Karpas-422 (cell line): ENCODE measurements at regions not wholly inside any gene's neighbourhood (a gene's known extent, or its start where the extent isn't known, plus 50 kb on each side); places are given as distances from the start of the nearest gene placed in this dataset.

ENCODE experiments used
- DNase-seq: peaks from one replicate; pipeline ENCODE4 v3.0.0-alpha.2; 2015
- H2AFZ ChIP-seq: fragments of 200-600 bp; sonication (generic); 2 replicates; pipeline ENCODE4 v1.6.1; 2014; ENCODE audit warnings: antibody characterized with exemption, low read length, mixed read lengths
- H3K27ac ChIP-seq: fragments of 200-600 bp; sonication (generic); 2 replicates; pipeline ENCODE4 v1.5.1; 2014; ENCODE audit warnings: mild to moderate bottlenecking, low read length, moderate library complexity
- H3K27me3 ChIP-seq: fragments of 200-600 bp; sonication (generic); 2 replicates; pipeline ENCODE4 v1.6.1; 2014; ENCODE audit warnings: low read length, mixed read lengths
- H3K36me3 ChIP-seq: fragments of 200-600 bp; sonication (generic); 2 replicates; pipeline ENCODE4 v1.6.1; 2014; ENCODE audit warnings: low read length, mixed read lengths; ENCODE audit not compliant: insufficient read depth
- H3K4me1 ChIP-seq: fragments of 200-600 bp; sonication (generic); 2 replicates; pipeline ENCODE4 v1.6.1; 2014; ENCODE audit warnings: mild to moderate bottlenecking, low read length, mixed read lengths
- H3K4me2 ChIP-seq: fragments of 200-600 bp; sonication (generic); 2 replicates; pipeline ENCODE4 v1.6.1; 2014; ENCODE audit warnings: low read length, low read depth, mild to moderate bottlenecking; ENCODE audit not compliant: poor library complexity, severe bottlenecking
- H3K4me3 ChIP-seq: fragments of 200-600 bp; sonication (generic); 2 replicates; pipeline ENCODE4 v1.5.1; 2014; ENCODE audit warnings: mild to moderate bottlenecking, antibody characterized with exemption, low read length, mixed read lengths
- H3K79me2 ChIP-seq: fragments of 200-600 bp; sonication (generic); 2 replicates; pipeline ENCODE4 v1.6.1; 2014; ENCODE audit warnings: mild to moderate bottlenecking, low read length, mixed read lengths
- H3K9ac ChIP-seq: fragments of 200-600 bp; sonication (generic); 2 replicates; pipeline ENCODE4 v1.6.0; 2014; ENCODE audit warnings: low read length
- H3K9me2 ChIP-seq: fragments of 200-600 bp; sonication (generic), shearing (Covaris generic); replicated peaks from 2 replicates; pipeline ENCODE4 v1.6.0; 2014; ENCODE audit warnings: mild to moderate bottlenecking, low read length, moderate library complexity; ENCODE audit not compliant: insufficient read depth
- H3K9me3 ChIP-seq: fragments of 300-700, 200-600 bp; sonication (generic); 2 replicates; pipeline ENCODE4 v1.6.1; 2014; ENCODE audit warnings: low read length, mixed read lengths
- H4K20me1 ChIP-seq: fragments of 200-600 bp; sonication (generic); 2 replicates; pipeline ENCODE4 v1.6.1; 2014; ENCODE audit warnings: mild to moderate bottlenecking, antibody characterized with exemption, low read length, low read depth; ENCODE audit not compliant: insufficient read depth

DNA sequence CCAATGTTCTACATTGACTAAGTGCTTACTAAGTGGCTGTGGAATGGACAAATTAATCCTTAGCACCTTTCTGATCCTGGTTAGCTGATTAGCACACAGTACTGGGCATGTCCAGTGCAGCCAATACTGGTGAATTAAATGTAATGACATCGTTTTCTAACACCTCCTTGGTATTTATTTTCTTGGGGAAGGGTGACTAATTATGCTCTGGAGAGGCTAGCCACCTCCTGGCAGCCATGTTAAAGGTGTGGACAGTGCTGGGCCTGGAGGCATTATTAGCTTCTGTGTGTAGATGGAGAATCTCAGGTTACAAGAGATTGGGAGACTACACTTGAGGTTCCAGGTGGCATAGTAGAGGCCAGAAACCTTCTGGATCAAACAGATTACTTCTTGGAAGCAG, 230.9 kb upstream of the DDHD1 start:
- Histone ChIP-seq H3K27ac (no peak overlapping the region), H3K36me3 (no peaks in the 10 kb centered on the region)

DNA sequence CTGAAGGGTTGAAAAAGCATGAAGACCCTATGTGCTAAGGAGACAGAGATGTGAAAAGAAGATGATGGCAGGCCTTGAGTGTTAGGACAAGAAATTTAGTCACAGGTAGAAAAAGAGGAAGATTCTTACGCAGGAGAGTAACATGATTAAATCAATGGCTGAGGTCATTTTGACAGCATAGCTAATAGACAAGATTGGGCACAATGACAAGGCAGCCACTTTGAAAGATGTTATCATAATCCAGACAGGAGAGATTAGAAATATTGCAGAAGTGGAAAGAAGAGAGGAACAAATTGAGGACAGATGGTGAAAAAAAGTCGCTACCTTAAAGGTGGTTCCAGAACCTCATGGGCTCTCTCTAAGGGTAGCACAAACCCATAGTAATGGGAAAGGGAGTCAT, 228.8 kb upstream of the DDHD1 start:
- Histone ChIP-seq H3K4me3 (no peak overlapping the region), H3K4me2 (no peak overlapping the region), H3K9me3 (no peaks in the 10 kb centered on the region), H3K36me3 (no peaks in the 10 kb centered on the region), H2AFZ (no peak overlapping the region), H4K20me1 (no peaks in the 10 kb centered on the region), H3K27ac (no peak overlapping the region), H3K9ac (no peak overlapping the region), H3K79me2 (no peaks in the 10 kb centered on the region), H3K4me1 (peaks cover 8% of the 10 kb centered on the region), H3K27me3 (no peaks in the 10 kb centered on the region), H3K9me2 (no peaks in the 10 kb centered on the region)
- no peak for DNase-seq

More for the DNA sequence above, 230.9 kb upstream of the DDHD1 start:
- Histone ChIP-seq H3K4me3 (no peak overlapping the region), H3K9me2 (no peaks in the 10 kb centered on the region), H3K4me1 (peaks cover 8% of the 10 kb centered on the region), H2AFZ (no peak overlapping the region), H3K9ac (no peak overlapping the region), H4K20me1 (no peaks in the 10 kb centered on the region), H3K4me2 (no peak overlapping the region), H3K27me3 (no peaks in the 10 kb centered on the region), H3K79me2 (no peaks in the 10 kb centered on the region), H3K9me3 (no peaks in the 10 kb centered on the region)
- no peak for DNase-seq

- Histone ChIP-seq H3K27me3 (no peaks in the 10 kb centered on the region), H3K36me3 (no peaks in the 10 kb centered on the region), H3K4me2 (no peak overlapping the region), H4K20me1 (no peaks in the 10 kb centered on the region), H3K9me3 (no peaks in the 10 kb centered on the region), H3K4me3 (no peak overlapping the region), H3K4me1 (peaks cover 8% of the 10 kb centered on the region), H3K79me2 (no peaks in the 10 kb centered on the region), H3K9me2 (no peaks in the 10 kb centered on the region), H3K27ac (no peak overlapping the region), H2AFZ (no peak overlapping the region), H3K9ac (no peak overlapping the region)
- DNase-seq: no peak
These were observed 227.7 kb upstream of the DDHD1 start for GRCh38 chr14:53380867-53381225.

GRCh38 chr14:53380052-53380866, 227.1 kb upstream of the DDHD1 start:
- Histone ChIP-seq H2AFZ (no peak overlapping the region), H3K9me2 (no peaks in the 10 kb centered on the region), H3K79me2 (no peaks in the 10 kb centered on the region), H4K20me1 (no peaks in the 10 kb centered on the region), H3K4me1 (peaks cover 8% of the 10 kb centered on the region), H3K9ac (no peak overlapping the region), H3K4me3 (no peak overlapping the region), H3K27ac (no peak overlapping the region), H3K27me3 (no peaks in the 10 kb centered on the region), H3K4me2 (no peak overlapping the region), H3K9me3 (no peaks in the 10 kb centered on the region), H3K36me3 (no peaks in the 10 kb centered on the region)
- peak; percentile 47 for DNase-seq

DNA sequence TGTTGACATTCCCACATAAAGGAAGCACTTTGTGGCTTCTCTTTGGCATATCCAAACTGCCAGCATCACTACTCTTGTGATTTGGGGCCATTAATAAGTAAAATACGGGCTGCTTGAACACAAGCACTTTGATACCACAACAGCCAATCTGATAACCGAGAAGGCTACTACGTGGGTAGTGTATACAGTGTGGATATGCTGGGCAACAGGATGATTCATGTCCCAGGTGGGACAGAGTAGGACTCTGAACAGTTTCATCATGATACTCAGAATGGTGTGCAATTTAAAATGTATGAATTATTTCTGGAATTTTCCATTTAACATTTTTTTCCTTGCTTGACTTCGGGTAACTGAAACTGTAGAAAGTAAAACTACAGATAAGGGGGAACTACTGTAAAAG, 225.0 kb upstream of the DDHD1 start:
- Histone ChIP-seq H2AFZ (no peak overlapping the region), H3K79me2 (no peaks in the 10 kb centered on the region), H3K9me3 (no peaks in the 10 kb centered on the region), H3K27ac (no peak overlapping the region), H4K20me1 (no peaks in the 10 kb centered on the region), H3K4me1 (peaks cover 8% of the 10 kb centered on the region), H3K9ac (no peak overlapping the region), H3K9me2 (no peaks in the 10 kb centered on the region), H3K4me2 (no peak overlapping the region), H3K36me3 (no peaks in the 10 kb centered on the region), H3K4me3 (no peak overlapping the region), H3K27me3 (no peaks in the 10 kb centered on the region)
- no peak for DNase-seq

- DNase-seq: no peak
- Histone ChIP-seq H3K4me1 (peaks cover 8% of the 10 kb centered on the region), H4K20me1 (no peaks in the 10 kb centered on the region), H3K27ac (no peak overlapping the region), H2AFZ (no peak overlapping the region), H3K4me2 (no peak overlapping the region), H3K27me3 (no peaks in the 10 kb centered on the region), H3K9ac (no peak overlapping the region), H3K79me2 (no peaks in the 10 kb centered on the region), H3K9me3 (no peaks in the 10 kb centered on the region), H3K4me3 (no peak overlapping the region), H3K36me3 (no peaks in the 10 kb centered on the region), H3K9me2 (no peaks in the 10 kb centered on the region)
These were observed 222.9 kb upstream of the DDHD1 start for GRCh38 chr14:53376064-53376463.

DNA sequence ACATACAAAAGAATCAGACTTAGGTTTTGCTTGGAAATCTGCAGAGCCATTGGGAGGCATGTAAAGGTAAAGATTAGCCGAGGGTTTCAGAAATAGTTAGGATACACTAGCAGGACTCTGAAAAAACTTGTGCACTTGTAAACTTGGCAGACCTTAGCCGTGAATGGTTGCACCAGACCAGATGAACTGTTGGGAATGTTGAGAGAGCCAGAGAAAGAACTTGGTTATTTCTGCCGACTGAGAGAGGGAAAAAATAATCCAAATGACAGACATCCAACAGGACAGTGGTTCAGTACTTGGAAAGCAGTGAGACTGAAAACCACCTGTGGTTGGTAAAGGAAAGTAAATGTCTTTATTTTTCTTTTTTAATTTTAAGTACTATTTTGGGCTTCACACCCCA, 222.5 kb upstream of the DDHD1 start:
- H3K27me3 ChIP-seq: no peaks in the 10 kb centered on the region
- DNase-seq: no peak
- no peaks in the 10 kb centered on the region for H3K79me2 ChIP-seq
- H3K9ac ChIP-seq: no peak overlapping the region
- no peaks in the 10 kb centered on the region for H3K36me3 ChIP-seq
- no peak overlapping the region for H3K27ac ChIP-seq
- peaks cover 4% of the 10 kb centered on the region for H3K4me1 ChIP-seq
- no peak overlapping the region for H2AFZ ChIP-seq
- no peaks in the 10 kb centered on the region for H3K9me3 ChIP-seq
- H3K4me3 ChIP-seq: no peak overlapping the region
- H3K9me2 ChIP-seq: no peaks in the 10 kb centered on the region
- H3K4me2 ChIP-seq: no peak overlapping the region
- no peaks in the 10 kb centered on the region for H4K20me1 ChIP-seq

GRCh38 chr14:53368711-53369201, 215.6 kb upstream of the DDHD1 start:
- DNase-seq: no peak
- no peak overlapping the region for H3K27ac ChIP-seq
- H3K79me2 ChIP-seq: no peaks in the 10 kb centered on the region
- H3K4me2 ChIP-seq: no peak overlapping the region
- H2AFZ ChIP-seq: no peak overlapping the region
- no peaks in the 10 kb centered on the region for H4K20me1 ChIP-seq
- no peaks in the 10 kb centered on the region for H3K27me3 ChIP-seq
- H3K9me2 ChIP-seq: no peaks in the 10 kb centered on the region
- no peaks in the 10 kb centered on the region for H3K36me3 ChIP-seq
- no peaks in the 10 kb centered on the region for H3K4me1 ChIP-seq
- H3K9ac ChIP-seq: no peak overlapping the region
- no peak overlapping the region for H3K4me3 ChIP-seq
- H3K9me3 ChIP-seq: no peaks in the 10 kb centered on the region
